IMR-90 (cell line): ENCODE measurements at regions not wholly inside any gene's neighbourhood (a gene's known extent, or its start where the extent isn't known, plus 50 kb on each side); places are given as distances from the start of the nearest gene placed in this dataset.

ENCODE experiments used
- ATAC-seq: fragments of 200-7000 bp; cut with Tn5 transposase; 2 replicates; pipeline ENCODE4 v1.9.1; 2020; ENCODE audit warnings: low read depth, mild to moderate bottlenecking, moderate library complexity
- BruUV-seq: library from RNA; stranded (reverse); fragments of 400-500 nt; replicated peaks from 2 replicates; lab custom pipeline; 2021; lab: Mats Ljungman, UMichigan
- CTCF ChIA-PET: fragments of 300-600 bp; formaldehyde crosslinking; extraction: SDS; loops from one replicate; lab custom pipeline; 2021; ENCODE audit warnings: antibody characterized with exemption; lab: Yijun Ruan, JAX
- POLR2A ChIA-PET: fragments of 300-600 bp; sonication (Branson Sonifier 250); formaldehyde crosslinking; loops from one replicate; lab custom pipeline; 2022; ENCODE audit warnings: antibody characterized with exemption; ENCODE audit not compliant: unreplicated experiment; lab: Charles Lee
- DNase-seq: peaks from one replicate; pipeline ENCODE4 v3.0.0; 2013
- H2AFZ ChIP-seq: replicated peaks from 2 replicates; pipeline ENCODE3; 2013; ENCODE audit warnings: low read length, mild to moderate bottlenecking; ENCODE audit not compliant: poor library complexity
- H2AK5ac ChIP-seq: 2 replicates; pipeline ENCODE4 v1.6.1; 2013; ENCODE audit warnings: low read depth, low read length, inconsistent platforms
- H2AK9ac ChIP-seq: replicated peaks from 2 replicates; pipeline ENCODE3; 2013; ENCODE audit warnings: mild to moderate bottlenecking, low read depth, low read length, moderate library complexity; ENCODE audit not compliant: poor library complexity
- H2BK120ac ChIP-seq: 2 replicates; pipeline ENCODE4 v1.6.1; 2013; ENCODE audit warnings: low read depth, low read length, inconsistent platforms
- H2BK15ac ChIP-seq: 3 replicates; pipeline ENCODE4 v1.6.1; 2013; ENCODE audit warnings: low read depth, low read length, inconsistent platforms
- H2BK20ac ChIP-seq: 2 replicates; pipeline ENCODE4 v1.6.1; 2013; ENCODE audit warnings: low read depth, mild to moderate bottlenecking, inconsistent platforms, low read length, moderate library complexity
- H2BK5ac ChIP-seq: 2 replicates; pipeline ENCODE4 v1.6.1; 2013; ENCODE audit warnings: mild to moderate bottlenecking, low read depth, low read length, inconsistent platforms; ENCODE audit not compliant: poor library complexity, severe bottlenecking
- H3K14ac ChIP-seq: replicated peaks from 2 replicates; pipeline ENCODE4 v1.6.1; 2013; ENCODE audit warnings: low read depth, low read length, inconsistent platforms
- H3K18ac ChIP-seq: 2 replicates; pipeline ENCODE4 v1.6.1; 2013; ENCODE audit warnings: low read depth, low read length, control low read depth
- H3K23ac ChIP-seq: 2 replicates; pipeline ENCODE4 v1.6.1; 2013; ENCODE audit warnings: low read depth, low read length, inconsistent platforms
- H3K27ac ChIP-seq: 2 replicates; pipeline ENCODE4 v1.5.1; 2013; ENCODE audit warnings: mild to moderate bottlenecking, control low read depth, low read length; ENCODE audit not compliant: insufficient read depth
- H3K27me3 ChIP-seq: 2 replicates; pipeline ENCODE4 v1.6.1; 2013; ENCODE audit warnings: low read length; ENCODE audit not compliant: control insufficient read depth, insufficient read depth
- H3K36me3 ChIP-seq: 2 replicates; pipeline ENCODE4 v1.6.1; 2013; ENCODE audit warnings: low read length, mixed read lengths; ENCODE audit not compliant: control insufficient read depth, insufficient read depth
- H3K4ac ChIP-seq: 2 replicates; pipeline ENCODE4 v1.6.1; 2013; ENCODE audit warnings: low read depth, low read length, inconsistent platforms
- H3K4me1 ChIP-seq: 2 replicates; pipeline ENCODE4 v1.6.1; 2013; ENCODE audit warnings: low read length, mixed read lengths; ENCODE audit not compliant: control insufficient read depth, insufficient read depth
- H3K4me2 ChIP-seq: 2 replicates; pipeline ENCODE4 v1.6.1; 2013; ENCODE audit warnings: low read depth, mild to moderate bottlenecking, control low read depth, low read length, moderate library complexity
- H3K4me3 ChIP-seq: 2 replicates; pipeline ENCODE4 v1.5.1; 2013; ENCODE audit warnings: low read depth, mild to moderate bottlenecking, control low read depth, low read length, moderate library complexity; ENCODE audit not compliant: insufficient read depth
- H3K56ac ChIP-seq: 2 replicates; pipeline ENCODE4 v1.6.1; 2013; ENCODE audit warnings: low read length, inconsistent platforms; ENCODE audit not compliant: insufficient read depth; ENCODE audit errors: extremely low read depth
- H3K79me1 ChIP-seq, 2 experiments: 2 replicates each; pipeline ENCODE4 v1.6.1; 2013; ENCODE audit warnings: low read length in 2 of 2, inconsistent platforms in 1 of 2, low read depth in 1 of 2
- H3K9ac ChIP-seq: 2 replicates; pipeline ENCODE4 v1.6.1; 2013; ENCODE audit warnings: low read depth, low read length, control low read depth
- H3K9me1 ChIP-seq: 2 replicates; pipeline ENCODE4 v1.6.1; 2013; ENCODE audit warnings: low read length, inconsistent platforms; ENCODE audit not compliant: insufficient read depth
- H3K9me3 ChIP-seq: 2 replicates; pipeline ENCODE4 v1.6.1; 2013; ENCODE audit warnings: low read length; ENCODE audit not compliant: control insufficient read depth, insufficient read depth
- H4K20me1 ChIP-seq: 2 replicates; pipeline ENCODE4 v1.6.1; 2013; ENCODE audit warnings: low read length, inconsistent platforms; ENCODE audit not compliant: insufficient read depth
- H4K5ac ChIP-seq: 2 replicates; pipeline ENCODE4 v1.6.1; 2013; ENCODE audit warnings: mild to moderate bottlenecking, low read depth, low read length, control low read depth
- H4K8ac ChIP-seq, 2 experiments: 2 replicates each; pipeline ENCODE4 v1.6.1; 2013; ENCODE audit warnings: low read depth in 2 of 2, low read length in 2 of 2, control low read depth in 1 of 2, inconsistent platforms in 1 of 2
- H4K91ac ChIP-seq: 2 replicates; pipeline ENCODE4 v1.6.1; 2013; ENCODE audit warnings: low read depth, low read length, inconsistent platforms; ENCODE audit not compliant: insufficient read depth
- BHLHE40 ChIP-seq: fragments of 150-350 bp; IDR thresholded peaks from 2 replicates; pipeline ENCODE4 v1.6.1; 2016; ENCODE audit warnings: mild to moderate bottlenecking, low read depth, low read length
- CHD1 ChIP-seq: IDR thresholded peaks from 2 replicates; pipeline ENCODE4 v1.6.1; 2012; ENCODE audit warnings: low read depth, low read length, improper control_type of control experiment
- FOS ChIP-seq: fragments of 150-350 bp; IDR thresholded peaks from 2 replicates; pipeline ENCODE4 v1.6.1; 2016; ENCODE audit warnings: low read depth, low read length
- MAZ ChIP-seq: IDR thresholded peaks from 2 replicates; pipeline ENCODE4 v1.6.1; 2012; ENCODE audit warnings: low read depth, mild to moderate bottlenecking, low read length, improper control_type of control experiment, moderate library complexity, borderline replicate concordance
- WGBS, 2 experiments: methylation state at CpG; one replicate each; pipeline versions ENCODE4 v1.1.5 to v1.1.7; 2013; ENCODE audit warnings: missing lambda C conversion rate in 2 of 2; ENCODE audit not compliant: insufficient read length in 1 of 2; ENCODE audit errors: extremely low coverage in 2 of 2; 5-methylcytosine and 5-hydroxymethylcytosine counted together
- dilution Hi-C: fragments of 300-500 bp; cut with HindIII; formaldehyde crosslinking; loops from one replicate; pipeline ENCODE4 v1.14.3; 2018; ENCODE audit warnings: low sequenced_read_pairs; ENCODE audit not compliant: unreplicated experiment
- in situ Hi-C: fragments of 300-500 bp; cut with MboI; formaldehyde crosslinking; loops from 3 replicates; pipeline ENCODE4 v1.14.3; 2019; ENCODE audit warnings: low sequenced_read_pairs, inconsistent platforms, mixed read lengths
- intact Hi-C: fragments of 100-400 bp; cut with micrococcal nuclease; formaldehyde crosslinking; loops from 2 replicates; pipeline ENCODE4 v1.10.0; 2022
- TF ChIP-seq, protein P1 (sequence below): fragments of 150-350 bp; IDR thresholded peaks from 2 replicates; pipeline ENCODE4 v1.6.1; 2016; ENCODE audit warnings: low read depth, mild to moderate bottlenecking, low read length, moderate library complexity, borderline replicate concordance
- TF ChIP-seq, protein P2 (sequence below): fragments of 150-350 bp; IDR thresholded peaks from 2 replicates; pipeline ENCODE4 v1.6.1; 2017; ENCODE audit warnings: mild to moderate bottlenecking, antibody characterized with exemption, low read length, low read depth

DNA sequence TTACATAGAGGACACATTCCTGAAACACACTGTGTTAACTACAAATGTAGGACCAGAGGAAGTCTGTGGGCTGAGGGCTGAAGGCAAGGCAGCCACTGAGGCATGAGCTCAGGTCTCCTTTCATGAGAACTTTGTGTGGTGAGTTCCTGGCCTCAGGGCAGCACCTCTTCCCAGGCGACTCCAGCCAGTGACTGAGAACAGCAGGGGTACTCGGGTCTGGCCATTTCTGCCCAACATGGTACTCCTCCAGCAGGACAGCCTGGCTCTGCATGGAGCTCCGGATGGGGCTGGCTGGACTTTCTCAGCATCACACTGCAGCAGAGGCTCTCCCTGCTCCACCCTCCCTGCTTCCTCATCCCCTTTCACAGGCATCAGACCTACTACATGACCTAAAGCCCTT is 125.5 kb upstream of the SPATS2L start:
- BruUV-seq, result no TSS peak
- intact Hi-C loops (no loop called here), in situ Hi-C loops (no loop called here), dilution Hi-C loops (no loop called here)
- Histone ChIP-seq H3K27me3 (peaks cover 10% of the 10 kb centered on the region), H2AK9ac (no peak overlapping the region), H3K9me3 (no peaks in the 10 kb centered on the region), H3K4ac (no peak overlapping the region), H3K9ac (no peak overlapping the region), H2BK20ac (no peak overlapping the region), H3K27ac (no peak overlapping the region), H3K56ac (no peak overlapping the region), H3K36me3 (no peaks in the 10 kb centered on the region), H2BK15ac (no peak overlapping the region), H4K91ac (no peak overlapping the region), H2BK5ac (no peak overlapping the region), H4K8ac (no peak overlapping the region), H3K4me3 (no peak overlapping the region), H4K20me1 (no peaks in the 10 kb centered on the region), H3K14ac (no peak overlapping the region), H3K23ac (no peak overlapping the region), H3K79me1 (no peaks in the 10 kb centered on the region), H3K4me1 (peaks cover 2% of the 10 kb centered on the region; the same call in 1 of the 2 replicates), H4K5ac (no peak overlapping the region), H2BK120ac (no peak overlapping the region), H2AFZ (no peak overlapping the region), H3K4me2 (no peak overlapping the region), H3K9me1 (no peaks in the 10 kb centered on the region), H2AK5ac (no peak overlapping the region), H3K18ac (no peak overlapping the region)
- ATAC-seq, result no peak
- no CpG with 5 or more reads among the region's 3 CpGs for WGBS, 2 experiments
- ChIA-PET POLR2A (no interaction called here), CTCF (no interaction called here)
- TF ChIP-seq, protein P1, sequence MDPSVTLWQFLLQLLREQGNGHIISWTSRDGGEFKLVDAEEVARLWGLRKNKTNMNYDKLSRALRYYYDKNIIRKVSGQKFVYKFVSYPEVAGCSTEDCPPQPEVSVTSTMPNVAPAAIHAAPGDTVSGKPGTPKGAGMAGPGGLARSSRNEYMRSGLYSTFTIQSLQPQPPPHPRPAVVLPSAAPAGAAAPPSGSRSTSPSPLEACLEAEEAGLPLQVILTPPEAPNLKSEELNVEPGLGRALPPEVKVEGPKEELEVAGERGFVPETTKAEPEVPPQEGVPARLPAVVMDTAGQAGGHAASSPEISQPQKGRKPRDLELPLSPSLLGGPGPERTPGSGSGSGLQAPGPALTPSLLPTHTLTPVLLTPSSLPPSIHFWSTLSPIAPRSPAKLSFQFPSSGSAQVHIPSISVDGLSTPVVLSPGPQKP, result no peak
- TF ChIP-seq MAZ (no peak), CHD1 (no peak), FOS (no peak), BHLHE40 (no peak)
- TF ChIP-seq, protein P2, sequence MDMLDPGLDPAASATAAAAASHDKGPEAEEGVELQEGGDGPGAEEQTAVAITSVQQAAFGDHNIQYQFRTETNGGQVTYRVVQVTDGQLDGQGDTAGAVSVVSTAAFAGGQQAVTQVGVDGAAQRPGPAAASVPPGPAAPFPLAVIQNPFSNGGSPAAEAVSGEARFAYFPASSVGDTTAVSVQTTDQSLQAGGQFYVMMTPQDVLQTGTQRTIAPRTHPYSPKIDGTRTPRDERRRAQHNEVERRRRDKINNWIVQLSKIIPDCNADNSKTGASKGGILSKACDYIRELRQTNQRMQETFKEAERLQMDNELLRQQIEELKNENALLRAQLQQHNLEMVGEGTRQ, result no peak
- DNase-seq, result no peak
